ENCODE measurements at regions not wholly inside any gene's neighbourhood (a gene's known extent, or its start where the extent isn't known, plus 50 kb on each side); places are given as distances from the start of the nearest gene placed in this dataset.

DNA sequence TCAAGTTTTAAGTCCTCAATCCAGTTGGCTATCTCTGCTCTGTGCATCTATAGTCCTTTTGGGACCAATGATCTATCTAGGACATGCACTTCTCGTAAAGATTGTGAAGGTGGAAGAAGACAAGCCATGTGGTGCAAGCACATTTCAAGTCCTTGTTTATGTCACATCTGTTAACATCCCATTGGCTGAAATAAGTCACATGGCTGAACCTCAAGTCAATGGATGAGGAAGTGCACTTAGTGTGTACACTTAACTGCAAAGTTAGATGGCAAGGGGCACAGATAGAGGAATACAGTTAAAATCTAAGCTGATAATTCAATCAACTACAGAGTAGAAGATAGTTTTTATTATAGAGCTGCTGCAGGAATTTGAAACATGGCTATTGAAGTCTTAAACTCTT lies 362.8 kb upstream of the TBX3 start:
- TF ChIP-seq, protein P1, sequence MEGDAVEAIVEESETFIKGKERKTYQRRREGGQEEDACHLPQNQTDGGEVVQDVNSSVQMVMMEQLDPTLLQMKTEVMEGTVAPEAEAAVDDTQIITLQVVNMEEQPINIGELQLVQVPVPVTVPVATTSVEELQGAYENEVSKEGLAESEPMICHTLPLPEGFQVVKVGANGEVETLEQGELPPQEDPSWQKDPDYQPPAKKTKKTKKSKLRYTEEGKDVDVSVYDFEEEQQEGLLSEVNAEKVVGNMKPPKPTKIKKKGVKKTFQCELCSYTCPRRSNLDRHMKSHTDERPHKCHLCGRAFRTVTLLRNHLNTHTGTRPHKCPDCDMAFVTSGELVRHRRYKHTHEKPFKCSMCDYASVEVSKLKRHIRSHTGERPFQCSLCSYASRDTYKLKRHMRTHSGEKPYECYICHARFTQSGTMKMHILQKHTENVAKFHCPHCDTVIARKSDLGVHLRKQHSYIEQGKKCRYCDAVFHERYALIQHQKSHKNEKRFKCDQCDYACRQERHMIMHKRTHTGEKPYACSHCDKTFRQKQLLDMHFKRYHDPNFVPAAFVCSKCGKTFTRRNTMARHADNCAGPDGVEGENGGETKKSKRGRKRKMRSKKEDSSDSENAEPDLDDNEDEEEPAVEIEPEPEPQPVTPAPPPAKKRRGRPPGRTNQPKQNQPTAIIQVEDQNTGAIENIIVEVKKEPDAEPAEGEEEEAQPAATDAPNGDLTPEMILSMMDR (IDR thresholded peaks at IDR 0.05), result no peak
- TF ChIP-seq POLR2A (IDR thresholded peaks at IDR 0.05), result no peak
